HG03139 (cell line): ENCODE measurements at regions not wholly inside any gene's neighbourhood (a gene's known extent, or its start where the extent isn't known, plus 50 kb on each side); places are given as distances from the start of the nearest gene placed in this dataset.

Source experiments
- ATAC-seq: cut with Tn5 transposase; IDR thresholded peaks from one replicate; pipeline ENCODE4 v1.9.1; 2021; ENCODE audit not compliant: unreplicated experiment

GRCh38 chr15:31455499-31455898 lies 128.9 kb downstream of the KLF13 start:
- ATAC-seq: no peak

GRCh38 chr15:31456354-31457060 lies 129.9 kb downstream of the KLF13 start:
- ATAC-seq: no peak

DNA sequence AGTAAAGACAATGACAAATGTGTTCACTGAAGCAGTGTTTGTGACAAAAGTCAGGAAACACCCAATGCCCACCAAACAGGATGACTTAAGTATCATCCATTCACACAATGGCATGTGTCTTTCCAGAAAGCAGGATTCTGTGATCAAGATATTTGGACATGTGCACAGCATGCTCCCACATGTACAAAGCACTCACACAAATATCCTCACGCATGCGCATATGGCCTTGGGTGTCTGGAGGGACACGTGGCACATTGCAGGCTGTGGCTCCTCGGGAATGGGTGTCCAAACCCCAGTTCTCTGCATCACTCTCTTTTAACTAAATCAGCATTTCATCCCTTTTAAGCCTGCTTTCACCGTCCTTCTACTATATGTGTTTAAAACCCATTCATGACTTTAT lies 130.5 kb downstream of the KLF13 start:
- ATAC-seq: no peak

DNA sequence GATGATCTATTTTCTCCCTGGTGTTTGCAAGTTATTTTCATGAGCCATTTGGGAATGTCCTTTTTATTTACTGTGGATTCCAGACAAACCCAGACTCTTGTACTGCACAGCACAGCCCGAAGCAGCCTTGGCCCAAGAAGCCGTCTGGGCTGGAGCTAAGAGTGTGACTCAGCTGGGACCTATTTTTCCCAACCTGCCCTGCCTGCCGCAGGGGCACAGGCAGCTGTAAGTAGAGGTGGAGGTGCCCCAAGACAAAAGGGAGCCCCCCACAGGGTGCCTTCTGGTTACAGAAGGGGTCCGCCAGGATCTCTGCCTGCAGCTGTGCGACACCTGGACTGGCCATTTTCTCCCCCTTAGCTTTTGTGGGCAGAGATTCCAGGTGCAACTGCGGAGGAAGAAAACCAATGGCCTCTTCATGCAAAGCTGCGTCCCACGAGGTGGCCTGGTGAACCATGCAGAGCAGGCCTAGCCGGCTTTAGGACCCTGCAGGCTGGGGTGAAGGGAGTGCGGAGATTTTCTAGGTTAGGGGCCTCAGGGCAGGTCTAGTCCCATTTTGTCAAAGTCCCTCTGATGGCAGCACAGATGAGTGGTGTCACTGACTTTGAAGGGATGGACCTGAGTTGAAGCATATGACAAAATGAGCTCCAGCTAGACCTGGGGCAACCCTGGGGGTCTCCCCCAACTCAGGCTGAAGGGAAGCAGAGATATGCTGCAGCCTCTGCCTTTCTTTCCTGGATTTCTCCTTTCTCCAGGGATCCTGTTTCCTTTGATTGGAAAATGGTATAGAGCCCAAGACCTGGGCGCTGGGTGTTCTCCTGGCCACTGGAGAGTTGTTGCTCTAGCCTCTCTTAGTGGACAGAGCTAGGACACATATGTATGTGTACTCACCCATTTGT lies 131.2 kb downstream of the KLF13 start:
- ATAC-seq: no peak

- ATAC-seq: peak; percentile 74
Measured at GRCh38 chr15:31458596-31459399, 132.2 kb downstream of the KLF13 start.

DNA sequence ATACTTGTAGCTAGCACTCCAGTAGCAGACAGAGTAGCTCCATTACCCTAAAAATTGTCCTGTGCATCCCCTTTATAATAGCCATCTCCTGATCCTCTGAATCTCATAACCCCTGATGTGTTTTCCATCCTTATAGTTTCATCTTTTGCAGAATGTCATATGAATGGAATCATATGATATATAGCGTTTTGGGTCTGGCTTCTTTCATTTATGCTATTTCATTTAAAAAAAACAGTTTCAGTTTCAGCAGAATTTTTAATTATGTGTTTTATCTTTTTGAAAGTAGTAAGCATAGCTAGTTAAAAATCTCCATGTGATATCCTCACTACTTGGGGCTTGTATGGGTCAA lies 132.7 kb downstream of the KLF13 start:
- ATAC-seq: no peak

GRCh38 chr15:31461375-31461774 lies 134.7 kb downstream of the KLF13 start:
- no peak for ATAC-seq

DNA sequence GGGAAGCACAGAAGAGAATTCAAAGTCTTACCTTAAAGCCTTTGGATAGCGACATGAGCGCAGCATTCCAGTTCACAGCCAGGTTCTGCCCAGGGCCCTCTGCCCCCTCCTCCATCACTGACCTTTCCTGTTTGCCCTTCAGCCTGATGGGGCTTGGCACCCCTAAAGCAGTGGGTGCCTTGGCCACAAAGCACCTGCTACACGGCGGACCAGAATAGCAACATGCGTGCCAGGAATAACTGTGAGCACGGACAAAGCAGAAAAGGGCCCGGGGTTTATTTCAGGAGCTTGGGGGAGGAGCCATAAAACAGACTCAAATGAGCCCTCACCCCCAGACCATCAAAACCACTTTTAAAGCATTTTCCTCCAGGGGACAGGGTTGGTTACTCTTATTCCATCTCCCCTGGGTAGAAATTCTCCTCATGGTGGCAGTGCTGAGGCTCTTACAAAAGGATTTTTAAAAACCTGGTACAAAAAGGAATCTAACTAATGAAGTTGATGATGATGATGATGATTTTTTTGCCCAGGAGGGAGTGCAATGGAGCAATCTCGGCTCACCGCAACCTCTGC lies 135.4 kb downstream of the KLF13 start:
- ATAC-seq: no peak

DNA sequence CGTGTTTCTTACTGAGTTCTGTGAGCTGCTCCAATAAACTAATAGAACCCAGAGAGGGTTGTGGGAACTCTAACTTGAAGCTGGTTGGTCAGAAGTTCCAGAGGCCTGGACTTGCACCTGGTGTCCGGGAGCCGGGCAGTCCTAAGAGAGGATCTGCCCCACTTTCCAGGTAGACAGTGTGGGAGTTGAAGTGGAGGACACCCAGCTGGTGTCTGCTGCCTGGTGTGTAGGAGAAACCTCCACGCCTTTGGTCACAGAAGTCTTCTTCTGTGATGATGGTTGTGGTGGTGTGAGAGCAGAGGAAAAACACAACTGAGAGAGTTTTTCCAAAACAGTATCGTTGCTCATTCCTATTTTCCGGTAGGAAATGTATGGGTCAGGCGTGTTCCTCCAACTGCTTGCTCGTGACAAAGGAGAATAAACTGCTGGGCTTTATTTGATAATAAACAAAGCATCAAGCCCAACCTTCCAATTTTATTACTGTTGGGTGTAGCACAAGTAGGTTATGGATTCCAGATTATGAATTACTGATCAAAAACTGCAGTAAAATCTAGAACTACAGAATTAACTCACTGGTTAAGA lies 137.0 kb downstream of the KLF13 start:
- ATAC-seq: no peak

DNA sequence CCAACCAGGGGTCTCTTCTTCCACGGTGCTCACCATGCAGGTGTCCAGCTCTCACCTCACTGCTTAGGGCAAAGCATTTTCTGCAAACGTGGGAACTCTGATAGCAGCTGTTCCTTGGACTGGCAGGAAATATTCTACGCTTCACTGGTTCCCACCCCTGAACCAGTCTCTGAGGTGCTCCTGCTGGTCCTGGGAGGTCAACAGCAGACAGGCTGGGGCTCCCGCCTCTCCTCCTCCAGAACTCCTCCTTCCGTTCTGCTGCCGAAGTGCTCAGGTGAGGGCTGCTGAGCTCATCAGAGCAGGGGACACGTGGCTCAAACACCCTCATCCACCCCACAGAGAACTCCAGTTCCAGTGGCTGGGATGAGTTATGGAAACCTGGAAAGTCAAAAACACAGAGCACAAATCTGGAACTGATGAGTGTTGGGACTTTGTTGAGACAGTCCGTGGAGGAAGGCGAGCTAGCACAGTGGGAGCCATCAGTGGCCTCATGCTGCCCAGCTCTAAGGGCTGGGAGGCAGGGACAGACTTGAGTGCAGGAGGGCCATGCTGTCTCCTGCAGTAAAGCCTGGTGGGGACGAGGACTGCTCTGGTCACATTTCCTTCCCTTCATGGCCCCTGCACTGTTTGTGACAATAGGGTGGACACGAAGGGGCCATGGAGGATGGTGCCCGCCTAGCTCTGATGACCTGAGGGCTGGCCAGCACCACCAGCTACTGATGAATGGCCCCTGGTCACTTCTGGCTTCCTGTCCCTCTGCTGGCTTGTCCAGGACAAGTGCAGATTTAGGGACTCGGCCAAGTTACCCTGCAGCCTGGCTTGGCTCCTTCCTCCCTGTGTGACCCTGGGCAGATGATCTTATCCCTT lies 137.8 kb downstream of the KLF13 start:
- no peak for ATAC-seq

GRCh38 chr15:31465083-31465955 lies 138.7 kb downstream of the KLF13 start:
- no peak for ATAC-seq

DNA sequence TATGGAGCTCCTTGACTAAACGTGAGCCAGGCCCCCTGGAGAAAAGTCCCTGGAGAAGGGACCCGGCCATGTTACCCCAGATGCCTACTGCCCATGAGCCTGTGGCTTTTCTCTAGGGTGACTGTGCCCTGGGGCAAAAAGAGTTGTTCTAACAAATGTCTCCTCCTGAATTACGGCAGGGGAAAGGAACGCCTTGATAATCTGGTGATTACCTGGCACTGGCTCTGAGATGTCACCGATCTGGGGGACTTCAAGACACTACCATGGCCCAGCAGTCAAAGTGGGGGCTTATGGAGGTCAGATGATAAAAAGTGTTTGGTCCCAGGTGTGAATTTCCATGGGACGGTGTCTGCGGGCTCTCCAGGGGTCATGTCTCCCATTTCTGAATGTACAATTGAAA lies 140.7 kb downstream of the KLF13 start:
- no peak for ATAC-seq

- no peak for ATAC-seq
Measured at GRCh38 chr15:31468911-31469785, 142.5 kb downstream of the KLF13 start.

DNA sequence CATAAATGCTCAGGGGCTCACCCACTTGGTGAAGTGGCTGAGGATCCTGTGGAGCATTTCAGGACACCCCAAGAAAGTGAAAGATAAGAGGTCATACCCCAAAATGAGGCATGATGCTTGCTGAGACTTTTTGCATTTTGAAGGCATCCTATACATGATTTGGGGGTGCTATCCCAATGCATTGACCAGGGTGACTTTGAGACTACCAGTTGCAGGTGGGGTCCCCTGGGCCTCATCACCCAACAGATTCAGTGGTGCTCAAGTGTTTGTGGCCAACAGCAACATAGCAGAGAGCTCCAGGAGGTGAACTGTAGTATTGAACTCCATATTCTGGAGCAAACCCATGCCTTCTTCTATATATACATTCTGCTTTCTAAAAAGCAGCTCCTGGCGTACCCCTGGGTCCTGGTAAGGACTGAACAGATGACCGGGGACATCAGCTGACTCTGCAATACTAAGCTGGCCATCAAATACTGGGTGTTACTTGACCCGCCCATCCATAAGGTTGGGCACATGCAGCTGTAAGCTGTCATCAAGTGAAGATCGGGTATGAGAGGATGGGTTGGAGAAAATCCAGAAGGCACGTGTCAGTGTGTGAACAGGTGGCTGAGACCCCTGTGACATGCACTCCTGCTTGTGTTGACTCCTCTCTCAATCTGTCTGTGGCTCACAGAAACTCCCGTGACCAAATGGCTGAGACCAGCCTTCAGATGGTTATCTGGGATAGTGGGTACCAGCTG lies 143.3 kb downstream of the KLF13 start:
- ATAC-seq: no peak

DNA sequence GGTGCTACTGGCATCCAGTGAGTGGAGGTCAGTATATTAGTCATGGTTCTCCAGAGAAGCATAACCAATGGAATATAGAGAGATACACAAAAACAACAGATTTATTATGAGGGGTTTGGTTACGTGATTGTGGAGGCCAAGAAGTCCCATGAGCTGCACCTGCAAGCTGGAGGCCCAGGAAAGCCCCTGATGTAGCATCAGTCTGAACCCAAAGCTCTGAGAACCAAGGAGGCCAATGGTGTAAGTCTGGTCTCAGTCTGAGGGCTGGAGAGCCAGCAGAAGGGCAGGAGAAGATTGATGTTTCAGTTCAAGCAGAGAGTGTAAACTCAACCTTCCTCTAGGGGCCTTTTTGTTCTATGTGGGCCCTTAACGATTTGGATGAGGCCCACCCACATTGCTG lies 144.1 kb downstream of the KLF13 start:
- no peak for ATAC-seq

DNA sequence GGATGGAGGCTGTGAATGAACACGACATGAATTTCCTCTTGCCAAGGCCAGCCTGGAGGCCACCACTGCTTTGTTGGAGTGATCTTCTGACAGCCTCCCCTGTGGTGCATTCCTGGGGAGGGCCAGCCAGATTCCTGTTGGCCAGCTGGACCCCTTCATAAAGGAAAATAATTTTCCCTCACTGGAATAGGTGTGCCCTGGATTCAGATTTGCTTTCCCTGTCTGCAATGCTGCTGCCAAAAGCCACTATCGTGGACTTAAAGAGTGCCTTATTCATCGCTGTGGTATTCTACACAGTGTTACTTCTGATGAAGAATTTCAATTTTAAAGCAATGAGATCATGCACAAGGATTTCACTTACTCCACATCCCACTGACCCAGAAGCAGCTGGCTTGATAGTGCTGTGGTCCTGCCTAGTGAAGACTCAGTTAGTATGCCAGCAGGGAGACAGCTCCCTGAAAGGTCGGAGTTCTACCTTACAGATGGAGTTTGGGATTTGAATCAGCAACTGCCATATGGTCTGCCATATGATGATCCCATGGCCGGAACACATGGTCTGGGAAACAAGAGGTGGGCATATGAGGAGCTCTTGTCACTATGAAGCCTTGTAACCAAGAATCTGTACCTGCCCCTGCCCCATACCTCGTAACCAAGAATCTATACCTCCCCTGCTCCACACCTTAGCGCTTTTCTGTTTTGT lies 145.2 kb downstream of the KLF13 start:
- ATAC-seq: no peak
